ENCODE measurements at regions not wholly inside any gene's neighbourhood (a gene's known extent, or its start where the extent isn't known, plus 50 kb on each side); places are given as distances from the start of the nearest gene placed in this dataset.
"Not testable (repeated sequence)": the region's sequence is repeated elsewhere in the genome, so short reads cannot be mapped to it uniquely, and the experiment has no call there.

- no peak for DNase-seq
Observed at GRCh38 chr9:1495282-1496030, 445.3 kb downstream of the DMRT2 start.

- DNase-seq, result no peak
Observed at GRCh38 chr9:1505489-1505888, 455.3 kb downstream of the DMRT2 start.

GRCh38 chr9:1510712-1511111 is 460.6 kb downstream of the DMRT2 start:
- no peak for DNase-seq

- DNase-seq, result no peak
Observed at GRCh38 chr9:1513105-1513504, 462.9 kb downstream of the DMRT2 start.

GRCh38 chr9:1514250-1514649 is 464.1 kb downstream of the DMRT2 start:
- DNase-seq, result no peak

- DNase-seq, result no peak
Observed at GRCh38 chr9:1514776-1515363, 464.7 kb downstream of the DMRT2 start.

- no peak for DNase-seq
Observed at GRCh38 chr9:1515557-1515956, 465.4 kb downstream of the DMRT2 start.

- no peak for DNase-seq
Observed at GRCh38 chr9:1521547-1521946, 471.4 kb downstream of the DMRT2 start.

GRCh38 chr9:1522219-1522767 is 472.1 kb downstream of the DMRT2 start:
- no peak for DNase-seq

- no peak for DNase-seq
Observed at GRCh38 chr9:1528456-1528855, 478.3 kb downstream of the DMRT2 start.

GRCh38 chr9:1530696-1531095 is 480.5 kb downstream of the DMRT2 start:
- DNase-seq, result no peak

- DNase-seq, result no peak
Observed at GRCh38 chr9:1531424-1531823, 481.3 kb downstream of the DMRT2 start.

GRCh38 chr9:1532171-1532570 is 482.0 kb downstream of the DMRT2 start:
- no peak for DNase-seq

- DNase-seq, result no peak
Observed at GRCh38 chr9:1535051-1535450, 480.1 kb upstream of the SMARCA2 start.

GRCh38 chr9:1535599-1535998 is 479.5 kb upstream of the SMARCA2 start:
- no peak for DNase-seq

GRCh38 chr9:1536522-1537170 is 478.5 kb upstream of the SMARCA2 start:
- DNase-seq, result no peak

- DNase-seq, result no peak
Observed at GRCh38 chr9:1538301-1538700, 476.8 kb upstream of the SMARCA2 start.

- DNase-seq, result no peak
Observed at GRCh38 chr9:1539216-1539615, 475.9 kb upstream of the SMARCA2 start.

- DNase-seq, result no peak
Observed at GRCh38 chr9:1550636-1551035, 464.5 kb upstream of the SMARCA2 start.

GRCh38 chr9:1554081-1555035 is 460.8 kb upstream of the SMARCA2 start:
- DNase-seq, result no peak

- DNase-seq, result not testable (repeated sequence)
Observed at GRCh38 chr9:1558666-1559065, 456.5 kb upstream of the SMARCA2 start.

- DNase-seq, result no peak
Observed at GRCh38 chr9:1575939-1576338, 439.2 kb upstream of the SMARCA2 start.

GRCh38 chr9:1580215-1580614 is 434.9 kb upstream of the SMARCA2 start:
- no peak for DNase-seq
